Stimulated activated CD4-positive, alpha-beta T cell treated with anti-CD3 and anti-CD28 coated beads, Interleukin-4, amount 100 ng/mL, for 48 hours (primary cell): ENCODE measurements at regions not wholly inside any gene's neighbourhood (a gene's known extent, or its start where the extent isn't known, plus 50 kb on each side); places are given as distances from the start of the nearest gene placed in this dataset.
"Not testable (repeated sequence)": the region's sequence is repeated elsewhere in the genome, so short reads cannot be mapped to it uniquely, and the experiment has no call there.

Experiments used
- DNase-seq, 2 donors: peaks; one replicate each; pipeline ENCODE4 v3.0.0-alpha.2; 2020; ENCODE audit warnings: low read depth in 2 of 2

- no peak for DNase-seq
These were observed 246.7 kb downstream of the HS3ST3B1 start for GRCh38 chr17:14547556-14547955.

- no peak for DNase-seq
These were observed 246.1 kb downstream of the HS3ST3B1 start for GRCh38 chr17:14547016-14547415.

DNA sequence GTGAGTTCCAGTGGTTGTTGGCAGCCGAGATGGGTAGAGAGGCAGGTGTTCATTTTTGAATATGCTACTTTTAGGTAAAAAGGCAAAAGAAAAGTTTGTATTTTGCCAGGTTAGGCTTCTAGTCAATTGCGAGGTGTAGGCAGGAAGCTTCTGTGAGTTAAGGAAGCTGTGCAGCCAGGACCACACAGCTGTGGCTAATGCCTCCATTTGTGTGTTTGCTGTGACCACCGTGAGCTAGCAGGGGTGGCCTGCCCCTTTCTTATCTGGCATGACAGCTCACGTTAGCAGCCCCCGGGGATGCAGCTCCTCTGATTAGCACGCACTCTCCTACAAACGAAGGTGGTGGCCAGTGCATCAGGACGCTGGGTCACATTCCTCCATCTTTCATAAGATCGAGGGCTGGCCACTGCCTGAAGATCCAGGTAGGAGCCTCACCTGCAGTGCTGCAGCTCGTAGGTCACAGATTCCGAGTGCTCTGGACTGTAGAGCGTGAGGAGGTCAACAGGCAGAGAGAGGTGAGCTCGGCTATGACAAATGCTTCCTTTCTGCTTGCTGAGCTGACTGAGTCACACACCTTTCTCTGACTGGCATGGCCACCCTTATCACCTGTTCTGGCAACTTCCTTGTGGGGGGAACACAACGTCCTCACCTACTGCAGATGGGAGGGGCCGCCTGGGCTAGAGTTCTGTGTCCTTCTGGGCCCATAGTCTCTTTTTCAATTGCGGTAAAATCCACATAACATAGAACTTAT is 244.4 kb downstream of the HS3ST3B1 start:
- DNase-seq, result no peak

DNA sequence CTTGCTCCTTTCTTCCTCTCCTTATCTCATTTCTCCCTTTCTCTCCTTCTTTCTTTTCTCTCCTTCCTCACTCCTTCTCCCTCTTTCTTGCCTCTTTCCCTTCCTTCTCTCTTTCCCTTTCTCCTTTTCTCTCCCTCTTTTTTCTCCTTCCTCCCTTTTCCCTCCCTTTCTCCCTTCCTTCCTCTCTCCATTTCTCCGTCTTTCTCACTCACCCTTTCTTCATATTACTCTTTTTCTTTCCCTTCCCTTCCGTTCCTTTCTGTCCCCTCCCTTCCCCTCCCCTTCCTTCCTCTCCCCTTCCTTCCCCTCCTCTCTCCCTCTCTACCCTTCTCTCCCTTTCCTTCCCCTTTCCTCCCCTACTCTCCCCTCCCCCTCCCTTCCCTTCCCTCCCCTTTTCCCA is 240.8 kb downstream of the HS3ST3B1 start:
- no peak for DNase-seq

DNA sequence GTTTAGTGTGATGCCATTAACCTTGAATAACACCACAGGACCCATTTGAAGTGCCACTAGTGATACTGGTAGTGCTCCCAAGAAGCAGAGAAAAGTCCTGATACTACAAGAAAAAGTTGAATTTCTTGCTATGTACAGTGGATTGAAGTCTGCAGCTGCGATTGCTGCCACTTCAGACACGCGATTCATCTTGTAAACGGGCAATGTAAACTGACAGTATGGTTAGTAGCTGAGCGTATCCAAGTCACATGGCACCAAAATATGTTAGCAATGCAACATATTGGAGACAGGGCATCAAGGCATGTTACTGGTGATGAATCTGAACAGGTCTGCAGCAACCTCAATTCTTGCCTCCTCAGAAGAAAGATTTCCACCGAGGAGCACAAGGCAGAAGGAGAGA is 238.9 kb downstream of the HS3ST3B1 start:
- DNase-seq, result no peak

GRCh38 chr17:14532242-14532641 is 231.4 kb downstream of the HS3ST3B1 start:
- not testable (repeated sequence) for DNase-seq

DNA sequence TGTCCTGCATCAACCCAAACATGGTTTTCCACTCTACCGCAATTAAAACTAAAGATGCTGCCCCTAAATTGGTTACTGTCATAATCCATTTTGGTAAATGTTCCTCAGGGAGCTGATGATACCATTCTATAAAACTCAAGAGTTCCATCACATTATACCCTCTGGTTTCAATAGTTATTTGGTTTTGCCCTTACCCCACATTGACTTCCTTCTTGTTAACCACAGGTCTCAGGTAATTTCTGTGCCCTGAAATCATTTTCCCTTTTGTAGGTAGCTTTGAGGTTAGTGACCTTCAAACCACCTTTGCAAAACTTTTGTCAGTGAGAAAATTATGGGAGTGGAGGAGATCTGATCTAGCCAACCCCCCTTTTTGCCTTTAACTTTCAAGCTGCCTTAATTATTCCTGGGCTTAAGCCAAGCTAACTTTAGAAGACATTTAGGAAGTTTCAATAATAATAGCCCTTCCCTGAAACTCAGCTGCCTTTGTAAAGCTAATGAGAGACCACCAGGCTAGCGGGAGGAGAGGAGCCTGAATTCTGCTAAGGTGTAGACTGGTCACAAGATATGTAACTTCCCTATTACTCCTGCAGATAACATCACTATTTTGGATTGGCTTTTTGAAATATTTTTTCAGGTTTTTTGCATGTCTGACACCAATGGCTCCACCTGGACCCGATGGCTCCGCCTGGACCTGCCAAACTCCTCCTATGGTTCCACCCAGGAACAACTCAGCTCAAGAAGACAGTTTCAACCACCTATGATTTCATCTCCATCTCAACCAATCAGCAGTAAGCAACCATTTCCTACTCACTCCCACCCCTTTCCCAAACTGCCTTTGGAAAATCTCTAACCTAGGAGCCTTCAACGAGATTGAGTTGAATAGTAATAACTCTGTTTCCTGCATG is 224.9 kb downstream of the HS3ST3B1 start:
- DNase-seq, result no peak

- DNase-seq, result no peak
These were observed 222.0 kb downstream of the HS3ST3B1 start for GRCh38 chr17:14522795-14523387.

DNA sequence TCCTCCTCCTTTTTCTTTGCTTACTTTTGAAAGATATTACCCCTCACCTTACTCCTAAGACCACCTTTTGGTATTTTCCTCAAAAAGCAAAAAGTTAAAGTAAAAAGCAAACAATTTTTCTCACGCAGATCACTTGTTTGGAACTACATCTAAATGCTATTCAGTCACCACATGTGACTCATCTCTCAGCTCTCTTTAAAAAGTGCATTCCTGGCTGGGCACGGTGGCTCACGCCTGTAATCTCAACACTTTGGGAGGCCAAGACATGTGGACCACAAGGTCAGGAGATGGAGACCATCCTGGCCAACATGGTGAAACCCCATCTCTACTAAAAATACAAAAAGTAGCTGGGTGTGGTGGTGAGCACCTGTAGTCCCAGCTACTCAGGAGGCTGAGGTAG is 218.0 kb downstream of the HS3ST3B1 start:
- DNase-seq, result not testable (repeated sequence)

GRCh38 chr17:14514973-14515372 is 214.1 kb downstream of the HS3ST3B1 start:
- DNase-seq, result no peak

DNA sequence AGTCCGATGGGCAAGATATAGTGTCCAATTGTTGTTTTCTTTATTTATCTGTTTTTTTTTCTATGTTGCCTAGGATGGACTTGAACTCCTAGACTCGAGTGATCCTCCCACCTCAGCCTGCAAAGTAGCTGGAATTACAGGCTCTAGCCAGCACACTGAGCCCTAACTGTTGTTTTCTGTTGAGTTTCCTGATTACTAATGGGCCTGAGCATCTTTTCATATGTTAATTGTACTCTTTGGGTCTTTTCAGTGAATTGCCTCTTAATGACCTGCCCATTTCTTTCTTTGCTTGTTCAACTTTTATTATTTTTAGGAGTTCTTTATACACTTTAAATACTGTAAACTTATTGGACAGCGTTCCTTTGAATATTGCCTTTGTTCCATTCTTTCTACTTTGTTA is 213.0 kb downstream of the HS3ST3B1 start:
- DNase-seq, result no peak

DNA sequence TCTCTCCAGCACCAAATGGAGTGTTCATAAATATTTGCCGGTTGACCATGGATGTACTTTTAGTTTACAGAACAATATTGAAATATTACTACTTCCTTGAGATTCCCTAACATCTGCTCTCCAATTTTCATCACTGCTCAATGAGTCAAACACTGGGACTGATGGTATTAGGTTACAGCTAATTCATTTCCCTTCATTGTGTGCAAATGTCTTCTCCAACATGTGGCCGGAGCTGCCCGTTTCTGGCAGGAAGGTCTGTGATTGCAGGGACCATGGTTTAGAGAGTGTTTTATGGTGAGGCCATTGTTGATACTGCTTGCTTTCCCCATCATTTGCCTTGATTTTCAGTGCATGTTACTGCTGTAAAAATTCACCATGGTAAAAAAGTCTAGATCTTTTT is 209.3 kb downstream of the HS3ST3B1 start:
- DNase-seq, result no peak

- no peak for DNase-seq
These were observed 207.3 kb downstream of the HS3ST3B1 start for GRCh38 chr17:14508156-14508555.

GRCh38 chr17:14506364-14506763 is 205.5 kb downstream of the HS3ST3B1 start:
- no peak for DNase-seq

- DNase-seq, result no peak
These were observed 204.7 kb downstream of the HS3ST3B1 start for GRCh38 chr17:14505606-14506005.

GRCh38 chr17:14499976-14500375 is 199.1 kb downstream of the HS3ST3B1 start:
- no peak for DNase-seq

DNA sequence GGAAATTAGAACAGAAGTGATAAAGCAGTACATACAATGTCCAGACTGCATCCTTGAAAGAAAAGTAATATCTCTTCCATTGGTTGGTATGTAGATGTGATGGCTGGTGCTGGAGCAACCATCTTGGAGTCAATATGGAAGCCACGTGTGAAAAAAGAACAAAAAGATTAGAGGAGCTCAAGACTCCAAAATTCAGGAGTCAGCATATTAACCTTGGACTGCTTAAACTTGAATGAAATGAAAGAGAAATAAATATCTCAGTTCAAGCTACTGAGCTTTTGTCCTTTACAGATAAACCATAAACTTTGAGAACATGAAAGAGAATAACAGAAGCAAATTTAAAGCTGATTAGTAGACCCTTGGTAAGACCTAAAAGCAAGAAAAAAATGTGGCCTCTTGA is 197.9 kb downstream of the HS3ST3B1 start:
- no peak for DNase-seq

- no peak for DNase-seq
These were observed 193.3 kb downstream of the HS3ST3B1 start for GRCh38 chr17:14494161-14494560.

DNA sequence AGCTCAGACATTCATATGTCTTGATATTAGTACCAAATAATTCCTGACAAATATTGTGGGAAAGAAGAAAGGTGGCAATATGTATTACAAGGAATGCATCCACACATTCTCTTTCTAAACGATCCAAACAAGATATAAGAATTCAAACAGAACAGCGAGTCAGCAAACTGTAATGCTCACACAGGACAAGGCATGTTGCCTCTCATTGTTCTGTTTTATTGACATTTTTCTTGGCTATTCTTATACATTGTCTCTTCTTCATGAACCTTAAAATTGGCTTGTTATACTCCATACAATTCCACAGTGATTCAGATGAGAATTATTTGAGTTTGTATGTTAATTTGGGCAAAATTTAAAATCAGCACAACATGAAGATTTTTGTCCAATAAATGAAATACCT is 189.1 kb downstream of the HS3ST3B1 start:
- no peak for DNase-seq

- no peak for DNase-seq
These were observed 188.2 kb downstream of the HS3ST3B1 start for GRCh38 chr17:14488958-14489550.

DNA sequence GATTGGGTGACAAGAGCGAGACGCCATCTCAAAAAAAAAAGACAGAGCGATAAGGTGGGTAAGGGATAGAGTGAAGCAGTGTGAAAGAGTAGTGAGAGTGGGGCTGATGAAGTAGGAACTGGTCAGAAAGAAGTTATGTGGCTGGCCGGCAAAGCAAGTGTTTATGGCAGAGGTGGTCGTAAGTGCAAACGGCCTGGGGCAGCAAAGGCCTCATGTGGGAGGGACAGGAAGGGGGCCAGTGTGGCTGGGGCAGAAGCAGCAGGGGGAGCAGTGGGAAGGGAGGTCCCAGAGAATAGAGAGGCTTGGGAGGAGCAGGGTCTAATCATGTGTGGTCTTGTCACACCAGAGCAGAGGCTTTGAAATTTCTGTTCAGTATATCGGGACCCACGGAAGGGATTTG is 186.2 kb downstream of the HS3ST3B1 start:
- no peak for DNase-seq

- no peak for DNase-seq
These were observed 181.8 kb downstream of the HS3ST3B1 start for GRCh38 chr17:14482715-14483114.
